ENCODE measurements at regions not wholly inside any gene's neighbourhood (a gene's known extent, or its start where the extent isn't known, plus 50 kb on each side); places are given as distances from the start of the nearest gene placed in this dataset.

- TF ChIP-seq, protein P1, sequence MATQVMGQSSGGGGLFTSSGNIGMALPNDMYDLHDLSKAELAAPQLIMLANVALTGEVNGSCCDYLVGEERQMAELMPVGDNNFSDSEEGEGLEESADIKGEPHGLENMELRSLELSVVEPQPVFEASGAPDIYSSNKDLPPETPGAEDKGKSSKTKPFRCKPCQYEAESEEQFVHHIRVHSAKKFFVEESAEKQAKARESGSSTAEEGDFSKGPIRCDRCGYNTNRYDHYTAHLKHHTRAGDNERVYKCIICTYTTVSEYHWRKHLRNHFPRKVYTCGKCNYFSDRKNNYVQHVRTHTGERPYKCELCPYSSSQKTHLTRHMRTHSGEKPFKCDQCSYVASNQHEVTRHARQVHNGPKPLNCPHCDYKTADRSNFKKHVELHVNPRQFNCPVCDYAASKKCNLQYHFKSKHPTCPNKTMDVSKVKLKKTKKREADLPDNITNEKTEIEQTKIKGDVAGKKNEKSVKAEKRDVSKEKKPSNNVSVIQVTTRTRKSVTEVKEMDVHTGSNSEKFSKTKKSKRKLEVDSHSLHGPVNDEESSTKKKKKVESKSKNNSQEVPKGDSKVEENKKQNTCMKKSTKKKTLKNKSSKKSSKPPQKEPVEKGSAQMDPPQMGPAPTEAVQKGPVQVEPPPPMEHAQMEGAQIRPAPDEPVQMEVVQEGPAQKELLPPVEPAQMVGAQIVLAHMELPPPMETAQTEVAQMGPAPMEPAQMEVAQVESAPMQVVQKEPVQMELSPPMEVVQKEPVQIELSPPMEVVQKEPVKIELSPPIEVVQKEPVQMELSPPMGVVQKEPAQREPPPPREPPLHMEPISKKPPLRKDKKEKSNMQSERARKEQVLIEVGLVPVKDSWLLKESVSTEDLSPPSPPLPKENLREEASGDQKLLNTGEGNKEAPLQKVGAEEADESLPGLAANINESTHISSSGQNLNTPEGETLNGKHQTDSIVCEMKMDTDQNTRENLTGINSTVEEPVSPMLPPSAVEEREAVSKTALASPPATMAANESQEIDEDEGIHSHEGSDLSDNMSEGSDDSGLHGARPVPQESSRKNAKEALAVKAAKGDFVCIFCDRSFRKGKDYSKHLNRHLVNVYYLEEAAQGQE (IDR thresholded peaks at IDR 0.05; ENCODE audit: unreplicated experiment), result no peak
- TF ChIP-seq EZH2 (IDR thresholded peaks at IDR 0.05; ENCODE audit: low read depth, unreplicated experiment) (no peak), CTCF (conservative IDR thresholded peaks at IDR 0.05; ENCODE audit: low read depth in 2 of 2) (no peak), JUNB (IDR thresholded peaks at IDR 0.05; ENCODE audit: unreplicated experiment) (no peak), POLR2AphosphoS5 (IDR thresholded peaks at IDR 0.05; ENCODE audit: low read depth) (no peak), CREB1 (CRISPR knock-in tag; IDR thresholded peaks at IDR 0.05; ENCODE audit: low read depth) (no peak)
Observed at GRCh38 chr13:85631801-85632200, 167.4 kb downstream of the SLITRK6 start.
